ENCODE measurements at regions not wholly inside any gene's neighbourhood (a gene's known extent, or its start where the extent isn't known, plus 50 kb on each side); places are given as distances from the start of the nearest gene placed in this dataset.

DNA sequence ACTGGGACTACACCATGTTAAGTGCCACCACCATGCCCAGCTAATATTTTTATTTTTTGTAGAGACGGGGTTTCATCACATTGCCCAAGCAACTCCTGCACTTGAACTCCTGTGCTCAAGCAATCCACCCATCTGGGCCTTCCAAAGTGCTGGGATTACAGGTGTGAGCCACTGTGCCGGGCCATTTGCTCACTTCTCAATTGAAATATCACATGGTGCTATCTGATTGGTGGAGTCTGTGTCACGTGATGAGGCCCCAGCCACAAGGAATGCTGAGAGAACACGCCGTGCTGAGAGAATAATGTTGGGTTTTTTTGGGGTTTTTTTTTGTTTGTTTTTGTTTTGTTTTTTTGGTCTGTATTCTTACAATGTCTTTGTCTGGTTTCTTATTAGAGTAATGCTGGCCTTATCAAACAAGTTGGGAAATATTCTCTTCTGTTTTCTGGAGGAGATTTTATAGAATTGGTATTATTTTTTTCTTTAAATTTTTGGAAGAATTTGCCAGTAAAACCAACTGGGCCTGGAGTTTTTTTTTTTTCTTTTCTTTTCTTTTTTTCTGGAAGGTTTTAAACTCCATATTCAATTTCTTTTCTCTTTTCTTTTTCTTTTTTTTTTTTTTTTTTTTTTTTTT, 183.2 kb upstream of the KCNG1 start:
- WGBS, 2 donors, result 51 to 67% methylated on average over 5 of the region's 5 CpGs
- Histone ChIP-seq H3K36me3 (ENCODE audit: low read depth, missing control alignments) (no peaks in the 10 kb centered on the region), H3K4me3 (no peak overlapping the region), H3K9me3 (no peaks in the 10 kb centered on the region), H3K27me3 (no peaks in the 10 kb centered on the region), H3K4me1 (no peaks in the 10 kb centered on the region), H3K27ac (no peak overlapping the region)
- intact Hi-C loops (cut with DNase I; ENCODE audit: low total_unique reads), result no loop called here
- peak; percentile 65 for DNase-seq
- no peak for TF ChIP-seq POLR2A (IDR thresholded peaks at IDR 0.05)
- TF ChIP-seq, protein P1, sequence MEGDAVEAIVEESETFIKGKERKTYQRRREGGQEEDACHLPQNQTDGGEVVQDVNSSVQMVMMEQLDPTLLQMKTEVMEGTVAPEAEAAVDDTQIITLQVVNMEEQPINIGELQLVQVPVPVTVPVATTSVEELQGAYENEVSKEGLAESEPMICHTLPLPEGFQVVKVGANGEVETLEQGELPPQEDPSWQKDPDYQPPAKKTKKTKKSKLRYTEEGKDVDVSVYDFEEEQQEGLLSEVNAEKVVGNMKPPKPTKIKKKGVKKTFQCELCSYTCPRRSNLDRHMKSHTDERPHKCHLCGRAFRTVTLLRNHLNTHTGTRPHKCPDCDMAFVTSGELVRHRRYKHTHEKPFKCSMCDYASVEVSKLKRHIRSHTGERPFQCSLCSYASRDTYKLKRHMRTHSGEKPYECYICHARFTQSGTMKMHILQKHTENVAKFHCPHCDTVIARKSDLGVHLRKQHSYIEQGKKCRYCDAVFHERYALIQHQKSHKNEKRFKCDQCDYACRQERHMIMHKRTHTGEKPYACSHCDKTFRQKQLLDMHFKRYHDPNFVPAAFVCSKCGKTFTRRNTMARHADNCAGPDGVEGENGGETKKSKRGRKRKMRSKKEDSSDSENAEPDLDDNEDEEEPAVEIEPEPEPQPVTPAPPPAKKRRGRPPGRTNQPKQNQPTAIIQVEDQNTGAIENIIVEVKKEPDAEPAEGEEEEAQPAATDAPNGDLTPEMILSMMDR (IDR thresholded peaks at IDR 0.05), result no peak

DNA sequence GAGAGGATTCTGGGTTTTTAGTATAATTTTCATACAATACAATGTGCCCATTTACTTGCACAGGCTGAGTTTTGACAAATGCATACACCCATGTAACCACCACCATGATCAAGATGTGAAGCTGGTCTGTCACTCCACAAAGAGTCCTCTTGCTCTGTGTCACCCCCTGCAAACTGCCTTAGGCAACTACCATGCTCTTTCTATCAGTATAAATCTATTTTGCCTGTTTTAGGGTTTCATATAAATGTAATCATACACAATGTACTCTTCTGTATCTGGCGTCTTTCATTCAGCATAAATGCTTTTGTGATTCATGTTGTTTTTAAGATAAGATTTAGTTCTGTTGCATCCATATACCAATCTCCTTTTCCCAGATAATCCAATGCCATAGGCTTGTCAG, 181.9 kb upstream of the KCNG1 start:
- 73 to 88% methylated on average over 1 of the region's 1 CpG for WGBS, 2 donors
- Histone ChIP-seq H3K27ac (no peak overlapping the region), H3K4me1 (peaks cover under 1% of the 10 kb centered on the region), H3K4me3 (no peak overlapping the region), H3K36me3 (ENCODE audit: low read depth, missing control alignments) (no peaks in the 10 kb centered on the region), H3K27me3 (no peaks in the 10 kb centered on the region), H3K9me3 (no peaks in the 10 kb centered on the region)
- intact Hi-C loops (cut with DNase I; ENCODE audit: low total_unique reads), result no loop called here
- TF ChIP-seq, protein P1 (IDR thresholded peaks at IDR 0.05), result no peak
- no peak for TF ChIP-seq POLR2A (IDR thresholded peaks at IDR 0.05)
- no peak for DNase-seq

DNA sequence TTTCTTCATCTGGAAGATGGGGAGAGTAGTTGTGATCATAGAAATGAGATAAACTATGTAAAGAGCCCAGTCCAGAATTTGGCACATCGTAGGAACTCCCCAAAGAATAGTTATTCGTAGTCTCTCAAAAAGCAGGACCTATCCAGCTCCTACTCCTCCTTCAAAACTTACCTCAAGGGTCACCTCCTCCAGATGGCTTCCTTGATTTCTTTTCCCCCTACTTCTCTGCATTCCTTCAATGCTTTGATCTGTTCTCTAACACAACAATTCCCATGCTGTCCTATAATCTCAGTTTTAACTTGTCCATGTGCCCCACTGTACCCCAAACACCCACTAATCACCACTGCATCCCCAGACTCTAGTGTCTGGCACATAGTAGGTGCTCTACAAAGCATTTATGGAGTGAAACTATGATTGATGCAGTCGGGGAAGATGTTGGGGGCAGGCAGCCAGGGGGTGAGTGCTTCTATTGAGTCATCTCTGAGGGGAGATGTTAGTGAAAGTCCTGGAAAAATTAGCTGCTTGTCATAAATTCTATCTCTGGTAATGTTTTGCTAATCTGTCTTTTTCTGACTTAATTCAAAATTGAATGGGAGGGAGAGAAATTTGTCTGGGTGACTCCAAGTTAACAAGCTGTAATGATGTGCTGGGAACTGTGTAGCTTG, 181.3 kb upstream of the KCNG1 start:
- intact Hi-C loops (cut with DNase I; ENCODE audit: low total_unique reads), result no loop called here
- DNase-seq, result no peak
- no peak overlapping the region for H3K4me3 ChIP-seq
- WGBS, 2 donors, result 85 to 94% methylated on average over 3 of the region's 3 CpGs
- H3K27ac ChIP-seq, result no peak overlapping the region
- H3K27me3 ChIP-seq, result no peaks in the 10 kb centered on the region
- H3K9me3 ChIP-seq, result no peaks in the 10 kb centered on the region
- peaks cover 7% of the 10 kb centered on the region for H3K4me1 ChIP-seq
- no peaks in the 10 kb centered on the region for H3K36me3 ChIP-seq (ENCODE audit: low read depth, missing control alignments)
- no peak for TF ChIP-seq POLR2A (IDR thresholded peaks at IDR 0.05)
- TF ChIP-seq, protein P1 (IDR thresholded peaks at IDR 0.05), result no peak

DNA sequence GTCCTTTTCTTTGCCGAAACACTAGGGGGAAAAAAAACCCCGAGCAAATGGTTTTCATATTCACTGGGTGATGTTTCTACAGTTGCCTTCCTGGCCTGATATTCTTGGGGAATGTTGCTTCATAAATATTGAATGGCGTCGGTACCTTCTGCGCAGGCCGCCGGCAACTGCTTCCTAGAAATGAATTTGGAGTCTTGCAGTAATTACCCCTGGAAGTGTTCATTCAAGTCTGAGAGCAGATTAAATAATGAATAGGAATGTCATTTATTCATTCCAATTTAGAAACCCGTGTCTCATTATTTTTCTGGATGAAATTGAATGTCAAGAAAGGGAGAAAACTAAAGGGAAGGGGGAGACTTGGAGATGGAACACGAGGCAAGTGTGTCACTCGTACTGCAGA, 179.4 kb upstream of the KCNG1 start:
- WGBS, 2 donors, result 85 to 89% methylated on average over 10 of the region's 10 CpGs
- Histone ChIP-seq H3K27me3 (no peaks in the 10 kb centered on the region), H3K4me3 (no peak overlapping the region), H3K27ac (no peak overlapping the region), H3K4me1 (peaks cover 14% of the 10 kb centered on the region), H3K36me3 (ENCODE audit: low read depth, missing control alignments) (no peaks in the 10 kb centered on the region), H3K9me3 (no peaks in the 10 kb centered on the region)
- intact Hi-C loops (cut with DNase I; ENCODE audit: low total_unique reads), result no loop called here
- TF ChIP-seq, protein P1 (IDR thresholded peaks at IDR 0.05), result no peak
- TF ChIP-seq POLR2A (IDR thresholded peaks at IDR 0.05), result no peak
- DNase-seq, result no peak

DNA sequence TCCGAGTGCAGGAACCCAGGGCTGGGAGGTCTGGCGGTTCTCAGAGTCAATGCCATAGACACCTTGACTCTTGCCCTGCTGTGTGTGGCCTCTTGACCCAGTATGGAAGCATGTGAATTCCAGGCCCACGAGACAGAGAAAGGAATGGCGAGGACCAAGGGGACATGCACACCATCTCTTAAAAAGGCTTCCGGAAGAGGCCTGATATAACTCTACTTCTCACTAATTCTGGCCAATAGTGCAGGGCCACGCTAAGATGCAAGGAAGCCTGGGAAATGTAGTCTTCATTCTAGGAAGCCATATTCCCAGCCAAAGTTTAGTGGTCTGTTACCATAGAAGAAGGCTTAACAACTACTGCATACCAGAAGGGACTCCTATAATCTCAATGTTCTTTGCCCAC, 177.0 kb upstream of the KCNG1 start:
- Histone ChIP-seq H3K27ac (peak overlapping the region in 1 of 2 donors; percentile 61), H3K4me3 (no peak overlapping the region), H3K4me1 (peaks cover 14% of the 10 kb centered on the region), H3K9me3 (no peaks in the 10 kb centered on the region), H3K27me3 (no peaks in the 10 kb centered on the region), H3K36me3 (ENCODE audit: low read depth, missing control alignments) (no peaks in the 10 kb centered on the region)
- intact Hi-C loops (cut with DNase I; ENCODE audit: low total_unique reads), result no loop called here
- DNase-seq, result peak; percentile 53
- TF ChIP-seq POLR2A (IDR thresholded peaks at IDR 0.05), result no peak
- TF ChIP-seq, protein P1 (IDR thresholded peaks at IDR 0.05), result no peak
- WGBS, 2 donors, result 51 to 72% methylated on average over 6 of the region's 6 CpGs
